ENCODE measurements at regions not wholly inside any gene's neighbourhood (a gene's known extent, or its start where the extent isn't known, plus 50 kb on each side); places are given as distances from the start of the nearest gene placed in this dataset.

GRCh38 chr6:145557474-145557873 is 177.8 kb downstream of the EPM2A start:
- TF ChIP-seq, protein P1, sequence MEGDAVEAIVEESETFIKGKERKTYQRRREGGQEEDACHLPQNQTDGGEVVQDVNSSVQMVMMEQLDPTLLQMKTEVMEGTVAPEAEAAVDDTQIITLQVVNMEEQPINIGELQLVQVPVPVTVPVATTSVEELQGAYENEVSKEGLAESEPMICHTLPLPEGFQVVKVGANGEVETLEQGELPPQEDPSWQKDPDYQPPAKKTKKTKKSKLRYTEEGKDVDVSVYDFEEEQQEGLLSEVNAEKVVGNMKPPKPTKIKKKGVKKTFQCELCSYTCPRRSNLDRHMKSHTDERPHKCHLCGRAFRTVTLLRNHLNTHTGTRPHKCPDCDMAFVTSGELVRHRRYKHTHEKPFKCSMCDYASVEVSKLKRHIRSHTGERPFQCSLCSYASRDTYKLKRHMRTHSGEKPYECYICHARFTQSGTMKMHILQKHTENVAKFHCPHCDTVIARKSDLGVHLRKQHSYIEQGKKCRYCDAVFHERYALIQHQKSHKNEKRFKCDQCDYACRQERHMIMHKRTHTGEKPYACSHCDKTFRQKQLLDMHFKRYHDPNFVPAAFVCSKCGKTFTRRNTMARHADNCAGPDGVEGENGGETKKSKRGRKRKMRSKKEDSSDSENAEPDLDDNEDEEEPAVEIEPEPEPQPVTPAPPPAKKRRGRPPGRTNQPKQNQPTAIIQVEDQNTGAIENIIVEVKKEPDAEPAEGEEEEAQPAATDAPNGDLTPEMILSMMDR (IDR thresholded peaks at IDR 0.05) = no peak
- TF ChIP-seq POLR2A (IDR thresholded peaks at IDR 0.05) = no peak
